HepG2 (cell line): ENCODE measurements at regions not wholly inside any gene's neighbourhood (a gene's known extent, or its start where the extent isn't known, plus 50 kb on each side); places are given as distances from the start of the nearest gene placed in this dataset.

Source experiments
- ATAC-seq: fragments of 200-7000 bp; cut with Tn5 transposase; 3 replicates; pipeline ENCODE4 v1.9.1; 2020; ENCODE audit warnings: mild to moderate bottlenecking, moderate library complexity
- BruUV-seq: library from RNA; stranded (reverse); fragments of 400-500 nt; replicated peaks from 2 replicates; lab custom pipeline; 2021; lab: Mats Ljungman, UMichigan
- CTCF ChIA-PET: fragments of 300-600 bp; formaldehyde crosslinking; extraction: SDS; loops from one replicate; lab custom pipeline; 2021; ENCODE audit warnings: low total read pairs, inconsistent platforms, low intra/inter-chr PET ratio; lab: Yijun Ruan, JAX
- POLR2A ChIA-PET: fragments of 350-600 bp; sonication (Branson Sonifier 250); formaldehyde crosslinking; loops from one replicate; lab custom pipeline; 2020; ENCODE audit warnings: antibody characterized with exemption, inconsistent platforms; lab: Yijun Ruan, JAX
- DNase-seq: peaks from one replicate; pipeline ENCODE4 v3.0.0-alpha.2; 2015; ENCODE audit warnings: low spot score
- FAIRE-seq: peaks from 3 replicates; lab custom pipeline; 2011; peaks lifted over from hg19 to GRCh38; lab: Jason Lieb, UNC
- H2AFZ ChIP-seq: one replicate; pipeline ENCODE4 v1.6.1; 2011; ENCODE audit warnings: low read length, inconsistent platforms
- H3K27ac ChIP-seq: fragments of 300-600 bp; 3 replicates; pipeline ENCODE4 v1.8.0; 2011; ENCODE audit warnings: mixed run types, mild to moderate bottlenecking, mixed read lengths, low read length, inconsistent platforms; ENCODE audit not compliant: insufficient read depth; ENCODE audit errors: extremely low read length
- H3K27me3 ChIP-seq, 2 experiments: fragments of 200-600 bp in 1 of 2; 2 replicates in 1 of 2; 3 replicates in 1 of 2; pipeline versions ENCODE4 v1.6.0 to v1.8.0; 2011; ENCODE audit warnings: low read length in 2 of 2, mild to moderate bottlenecking in 2 of 2, moderate library complexity in 2 of 2, inconsistent platforms in 1 of 2; ENCODE audit not compliant: insufficient read depth in 2 of 2, control insufficient read depth in 1 of 2
- H3K36me3 ChIP-seq, 2 experiments: fragments of 200-600 bp in 1 of 2; replicated peaks in 1 of 2; 2 replicates in 1 of 2; 3 replicates in 1 of 2; pipeline versions ENCODE4 v1.5.1 to v1.8.0; 2011; ENCODE audit warnings: low read length in 2 of 2, inconsistent platforms in 1 of 2; ENCODE audit not compliant: insufficient read depth in 2 of 2, control insufficient read depth in 1 of 2
- H3K4me1 ChIP-seq: 2 replicates; pipeline ENCODE4 v1.5.1; 2012; ENCODE audit warnings: low read length, inconsistent platforms; ENCODE audit not compliant: insufficient read depth
- H3K4me2 ChIP-seq: 2 replicates; pipeline ENCODE4 v1.6.0; 2011; ENCODE audit warnings: low read depth, low read length, inconsistent platforms
- H3K4me3 ChIP-seq, 3 experiments: fragments of 200-600 bp in 1 of 3; sonication (generic), shearing (Covaris generic) in 1 of 3; replicated peaks in 1 of 3; 2 replicates each; pipeline ENCODE4 v1.5.1; 2011 to 2016; ENCODE audit warnings: low read length in 3 of 3, inconsistent platforms in 2 of 3, low read depth in 2 of 3, mild to moderate bottlenecking in 2 of 3, control low read depth in 1 of 3, mixed read lengths in 1 of 3; ENCODE audit not compliant: insufficient read depth in 1 of 3
- H3K79me2 ChIP-seq: one replicate; pipeline ENCODE4 v1.6.1; 2011; ENCODE audit warnings: low read length, inconsistent platforms; ENCODE audit not compliant: insufficient read depth
- H3K9ac ChIP-seq: 2 replicates; pipeline ENCODE4 v1.6.0; 2011; ENCODE audit warnings: mild to moderate bottlenecking, low read depth, low read length, inconsistent platforms; ENCODE audit not compliant: insufficient read depth
- H3K9me3 ChIP-seq: 2 replicates; pipeline ENCODE4 v1.5.1; 2012; ENCODE audit warnings: mild to moderate bottlenecking, low read length
- H4K20me1 ChIP-seq: 2 replicates; pipeline ENCODE4 v1.6.0; 2011; ENCODE audit warnings: inconsistent platforms, mild to moderate bottlenecking, low read length, moderate library complexity; ENCODE audit not compliant: insufficient read depth
- FOXA1 ChIP-seq, 2 experiments: fragments of 450-650 bp in 1 of 2; sonication (generic) in 1 of 2; formaldehyde crosslinking in 1 of 2; IDR thresholded peaks; 2 replicates each; pipeline versions ENCODE4 v1.4.0 to v1.6.1; 2016 to 2020; ENCODE audit warnings: missing genetic modification reagents in 1 of 2
- HHEX ChIP-seq: IDR thresholded peaks from 2 replicates; pipeline ENCODE4 v1.6.1; 2016; ENCODE audit warnings: control low read depth
- MAF1 ChIP-seq: sonication (generic); formaldehyde crosslinking; IDR thresholded peaks from 2 replicates; pipeline ENCODE4 v1.5.0; 2020; ENCODE audit warnings: missing genetic modification reagents, borderline replicate concordance
- SP140L ChIP-seq: sonication (generic); formaldehyde crosslinking; IDR thresholded peaks from 2 replicates; pipeline ENCODE4 v1.4.0; 2020; ENCODE audit warnings: missing genetic modification reagents, borderline replicate concordance
- ZNF746 ChIP-seq: sonication (generic); formaldehyde crosslinking; IDR thresholded peaks from 2 replicates; pipeline ENCODE4 v1.8.0; 2022; ENCODE audit warnings: mild to moderate bottlenecking, missing genetic modification reagents
- WGBS: methylation state at CpG from one replicate; pipeline ENCODE4 v1.1.6; 2017; ENCODE audit warnings: low lambda C conversion rate; 5-methylcytosine and 5-hydroxymethylcytosine counted together
- in situ Hi-C: cut with HindIII; loops from 2 replicates; pipeline ENCODE4 v1.10.0; 2017; ENCODE audit warnings: low pct_unique_long_range_greater_than_20kb; ENCODE audit not compliant: extremely low pct_ligation_motif_present
- intact Hi-C: fragments of 100-400 bp; cut with micrococcal nuclease; formaldehyde crosslinking; loops from one replicate; pipeline ENCODE4 v1.10.0; 2022; ENCODE audit not compliant: unreplicated experiment
- TF ChIP-seq, protein P1 (sequence below): IDR thresholded peaks from 2 replicates; pipeline ENCODE4 v1.4.0; 2020; ENCODE audit warnings: mild to moderate bottlenecking, missing genetic modification reagents
- TF ChIP-seq, protein P2 (sequence below): sonication (generic); formaldehyde crosslinking; IDR thresholded peaks from 2 replicates; pipeline ENCODE4 v1.9.0; 2021; ENCODE audit warnings: missing genetic modification reagents, borderline replicate concordance
- TF ChIP-seq, protein P3 (sequence below): sonication (generic); formaldehyde crosslinking; IDR thresholded peaks from 2 replicates; pipeline ENCODE4 v1.5.0; 2020; ENCODE audit warnings: missing genetic modification reagents
- TF ChIP-seq, protein P4 (sequence below): sonication (generic); formaldehyde crosslinking; IDR thresholded peaks from 2 replicates; pipeline ENCODE4 v1.4.0; 2020; ENCODE audit warnings: missing genetic modification reagents, borderline replicate concordance

DNA sequence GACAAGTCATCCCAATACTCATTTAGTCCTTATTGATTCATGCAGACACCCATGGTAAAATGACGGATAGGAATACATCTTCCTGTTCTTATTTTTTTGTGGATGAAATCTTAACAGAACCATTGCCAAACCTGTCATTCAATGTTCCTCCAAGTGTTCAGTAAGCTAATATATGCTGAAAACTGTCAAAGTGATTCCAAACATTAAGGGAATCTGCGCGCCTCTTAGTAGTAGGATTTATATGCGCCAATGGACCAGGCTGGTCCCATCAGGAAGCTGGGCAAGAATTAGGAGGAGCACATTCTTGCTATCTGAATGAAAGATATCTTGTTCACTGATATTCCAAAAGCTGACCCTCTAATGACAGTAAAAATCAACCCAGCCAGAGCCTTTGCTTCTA, 168.9 kb upstream of the STMND1 start:
- Histone ChIP-seq H3K79me2 (no peaks in the 10 kb centered on the region), H3K9ac (no peak overlapping the region), H3K27ac (no peak overlapping the region), H2AFZ (no peak overlapping the region), H3K4me1 (no peaks in the 10 kb centered on the region), H3K9me3 (no peaks in the 10 kb centered on the region), H3K4me2 (no peak overlapping the region), H3K4me3 (no peak overlapping the region), H3K27me3 (no peaks in the 10 kb centered on the region), H4K20me1 (no peaks in the 10 kb centered on the region), H3K36me3 (no peaks in the 10 kb centered on the region)
- in situ Hi-C loops, result no loop called here
- no peak for ATAC-seq
- POLR2A ChIA-PET, result no interaction called here
- no peak for FAIRE-seq
- TF ChIP-seq, protein P1, sequence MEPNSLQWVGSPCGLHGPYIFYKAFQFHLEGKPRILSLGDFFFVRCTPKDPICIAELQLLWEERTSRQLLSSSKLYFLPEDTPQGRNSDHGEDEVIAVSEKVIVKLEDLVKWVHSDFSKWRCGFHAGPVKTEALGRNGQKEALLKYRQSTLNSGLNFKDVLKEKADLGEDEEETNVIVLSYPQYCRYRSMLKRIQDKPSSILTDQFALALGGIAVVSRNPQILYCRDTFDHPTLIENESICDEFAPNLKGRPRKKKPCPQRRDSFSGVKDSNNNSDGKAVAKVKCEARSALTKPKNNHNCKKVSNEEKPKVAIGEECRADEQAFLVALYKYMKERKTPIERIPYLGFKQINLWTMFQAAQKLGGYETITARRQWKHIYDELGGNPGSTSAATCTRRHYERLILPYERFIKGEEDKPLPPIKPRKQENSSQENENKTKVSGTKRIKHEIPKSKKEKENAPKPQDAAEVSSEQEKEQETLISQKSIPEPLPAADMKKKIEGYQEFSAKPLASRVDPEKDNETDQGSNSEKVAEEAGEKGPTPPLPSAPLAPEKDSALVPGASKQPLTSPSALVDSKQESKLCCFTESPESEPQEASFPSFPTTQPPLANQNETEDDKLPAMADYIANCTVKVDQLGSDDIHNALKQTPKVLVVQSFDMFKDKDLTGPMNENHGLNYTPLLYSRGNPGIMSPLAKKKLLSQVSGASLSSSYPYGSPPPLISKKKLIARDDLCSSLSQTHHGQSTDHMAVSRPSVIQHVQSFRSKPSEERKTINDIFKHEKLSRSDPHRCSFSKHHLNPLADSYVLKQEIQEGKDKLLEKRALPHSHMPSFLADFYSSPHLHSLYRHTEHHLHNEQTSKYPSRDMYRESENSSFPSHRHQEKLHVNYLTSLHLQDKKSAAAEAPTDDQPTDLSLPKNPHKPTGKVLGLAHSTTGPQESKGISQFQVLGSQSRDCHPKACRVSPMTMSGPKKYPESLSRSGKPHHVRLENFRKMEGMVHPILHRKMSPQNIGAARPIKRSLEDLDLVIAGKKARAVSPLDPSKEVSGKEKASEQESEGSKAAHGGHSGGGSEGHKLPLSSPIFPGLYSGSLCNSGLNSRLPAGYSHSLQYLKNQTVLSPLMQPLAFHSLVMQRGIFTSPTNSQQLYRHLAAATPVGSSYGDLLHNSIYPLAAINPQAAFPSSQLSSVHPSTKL (CRISPR knock-in tag), result no peak
- TF ChIP-seq, protein P2, sequence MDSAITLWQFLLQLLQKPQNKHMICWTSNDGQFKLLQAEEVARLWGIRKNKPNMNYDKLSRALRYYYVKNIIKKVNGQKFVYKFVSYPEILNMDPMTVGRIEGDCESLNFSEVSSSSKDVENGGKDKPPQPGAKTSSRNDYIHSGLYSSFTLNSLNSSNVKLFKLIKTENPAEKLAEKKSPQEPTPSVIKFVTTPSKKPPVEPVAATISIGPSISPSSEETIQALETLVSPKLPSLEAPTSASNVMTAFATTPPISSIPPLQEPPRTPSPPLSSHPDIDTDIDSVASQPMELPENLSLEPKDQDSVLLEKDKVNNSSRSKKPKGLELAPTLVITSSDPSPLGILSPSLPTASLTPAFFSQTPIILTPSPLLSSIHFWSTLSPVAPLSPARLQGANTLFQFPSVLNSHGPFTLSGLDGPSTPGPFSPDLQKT (CRISPR knock-in tag), result no peak
- TF ChIP-seq SP140L (CRISPR knock-in tag), result no peak
- no peak for TF ChIP-seq MAF1 (CRISPR knock-in tag)
- TF ChIP-seq, protein P3, sequence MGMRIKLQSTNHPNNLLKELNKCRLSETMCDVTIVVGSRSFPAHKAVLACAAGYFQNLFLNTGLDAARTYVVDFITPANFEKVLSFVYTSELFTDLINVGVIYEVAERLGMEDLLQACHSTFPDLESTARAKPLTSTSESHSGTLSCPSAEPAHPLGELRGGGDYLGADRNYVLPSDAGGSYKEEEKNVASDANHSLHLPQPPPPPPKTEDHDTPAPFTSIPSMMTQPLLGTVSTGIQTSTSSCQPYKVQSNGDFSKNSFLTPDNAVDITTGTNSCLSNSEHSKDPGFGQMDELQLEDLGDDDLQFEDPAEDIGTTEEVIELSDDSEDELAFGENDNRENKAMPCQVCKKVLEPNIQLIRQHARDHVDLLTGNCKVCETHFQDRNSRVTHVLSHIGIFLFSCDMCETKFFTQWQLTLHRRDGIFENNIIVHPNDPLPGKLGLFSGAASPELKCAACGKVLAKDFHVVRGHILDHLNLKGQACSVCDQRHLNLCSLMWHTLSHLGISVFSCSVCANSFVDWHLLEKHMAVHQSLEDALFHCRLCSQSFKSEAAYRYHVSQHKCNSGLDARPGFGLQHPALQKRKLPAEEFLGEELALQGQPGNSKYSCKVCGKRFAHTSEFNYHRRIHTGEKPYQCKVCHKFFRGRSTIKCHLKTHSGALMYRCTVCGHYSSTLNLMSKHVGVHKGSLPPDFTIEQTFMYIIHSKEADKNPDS (CRISPR knock-in tag), result no peak
- TF ChIP-seq, protein P4, sequence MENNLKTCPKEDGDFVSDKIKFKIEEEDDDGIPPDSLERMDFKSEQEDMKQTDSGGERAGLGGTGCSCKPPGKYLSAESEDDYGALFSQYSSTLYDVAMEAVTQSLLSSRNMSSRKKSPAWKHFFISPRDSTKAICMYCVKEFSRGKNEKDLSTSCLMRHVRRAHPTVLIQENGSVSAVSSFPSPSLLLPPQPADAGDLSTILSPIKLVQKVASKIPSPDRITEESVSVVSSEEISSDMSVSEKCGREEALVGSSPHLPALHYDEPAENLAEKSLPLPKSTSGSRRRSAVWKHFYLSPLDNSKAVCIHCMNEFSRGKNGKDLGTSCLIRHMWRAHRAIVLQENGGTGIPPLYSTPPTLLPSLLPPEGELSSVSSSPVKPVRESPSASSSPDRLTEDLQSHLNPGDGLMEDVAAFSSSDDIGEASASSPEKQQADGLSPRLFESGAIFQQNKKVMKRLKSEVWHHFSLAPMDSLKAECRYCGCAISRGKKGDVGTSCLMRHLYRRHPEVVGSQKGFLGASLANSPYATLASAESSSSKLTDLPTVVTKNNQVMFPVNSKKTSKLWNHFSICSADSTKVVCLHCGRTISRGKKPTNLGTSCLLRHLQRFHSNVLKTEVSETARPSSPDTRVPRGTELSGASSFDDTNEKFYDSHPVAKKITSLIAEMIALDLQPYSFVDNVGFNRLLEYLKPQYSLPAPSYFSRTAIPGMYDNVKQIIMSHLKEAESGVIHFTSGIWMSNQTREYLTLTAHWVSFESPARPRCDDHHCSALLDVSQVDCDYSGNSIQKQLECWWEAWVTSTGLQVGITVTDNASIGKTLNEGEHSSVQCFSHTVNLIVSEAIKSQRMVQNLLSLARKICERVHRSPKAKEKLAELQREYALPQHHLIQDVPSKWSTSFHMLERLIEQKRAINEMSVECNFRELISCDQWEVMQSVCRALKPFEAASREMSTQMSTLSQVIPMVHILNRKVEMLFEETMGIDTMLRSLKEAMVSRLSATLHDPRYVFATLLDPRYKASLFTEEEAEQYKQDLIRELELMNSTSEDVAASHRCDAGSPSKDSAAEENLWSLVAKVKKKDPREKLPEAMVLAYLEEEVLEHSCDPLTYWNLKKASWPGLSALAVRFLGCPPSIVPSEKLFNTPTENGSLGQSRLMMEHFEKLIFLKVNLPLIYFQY (CRISPR knock-in tag), result no peak
- TF ChIP-seq HHEX (CRISPR knock-in tag), result no peak
- TF ChIP-seq FOXA1 (IDR thresholded peaks at IDR 0.05), result no peak
- TF ChIP-seq FOXA1 (CRISPR knock-in tag; IDR thresholded peaks at IDR 0.05), result no peak
- TF ChIP-seq ZNF746 (CRISPR knock-in tag), result no peak
- no TSS peak for BruUV-seq
- no peak for DNase-seq
- 95% methylated on average over 4 of the region's 4 CpGs for WGBS
- intact Hi-C loops, result no loop called here
- CTCF ChIA-PET, result no interaction called here
